Hepatocyte (in vitro differentiated cells): ENCODE measurements at regions not wholly inside any gene's neighbourhood (a gene's known extent, or its start where the extent isn't known, plus 50 kb on each side); places are given as distances from the start of the nearest gene placed in this dataset.

Experiments
- DNase-seq: peaks from one replicate; pipeline ENCODE4 v3.0.0-alpha.2; 2016; ENCODE audit warnings: low spot score
- H2AFZ ChIP-seq: fragments of 200-600 bp; sonication (generic); 2 replicates; pipeline ENCODE4 v1.6.0; 2016; ENCODE audit warnings: antibody characterized with exemption, mild to moderate bottlenecking
- H3K27ac ChIP-seq: fragments of 200-600 bp; sonication (generic); 2 replicates; pipeline ENCODE4 v1.5.1; 2016; ENCODE audit warnings: mild to moderate bottlenecking
- H3K27me3 ChIP-seq: fragments of 200-600 bp; sonication (generic); 2 replicates; pipeline ENCODE4 v1.6.1; 2016
- H3K36me3 ChIP-seq: fragments of 200-600 bp; sonication (generic); replicated peaks from 2 replicates; pipeline ENCODE4 v1.5.1; 2016; ENCODE audit warnings: low read depth; ENCODE audit not compliant: insufficient read depth
- H3K4me1 ChIP-seq: fragments of 200-600 bp; sonication (generic); 2 replicates; pipeline ENCODE4 v1.5.1; 2016; ENCODE audit warnings: mild to moderate bottlenecking, moderate library complexity; ENCODE audit not compliant: insufficient read depth
- H3K4me2 ChIP-seq: fragments of 200-600 bp; sonication (generic); 2 replicates; pipeline ENCODE4 v1.6.0; 2016
- H3K4me3 ChIP-seq: fragments of 200-600 bp; sonication (generic); 2 replicates; pipeline ENCODE4 v1.5.1; 2016; ENCODE audit warnings: mild to moderate bottlenecking
- H3K79me2 ChIP-seq: fragments of 200-600 bp; sonication (generic); 2 replicates; pipeline ENCODE4 v1.6.0; 2017; ENCODE audit warnings: mild to moderate bottlenecking
- H3K9me2 ChIP-seq: fragments of 200-600 bp; sonication (generic); replicated peaks from 2 replicates; pipeline ENCODE4 v1.6.0; 2017; ENCODE audit warnings: mild to moderate bottlenecking; ENCODE audit not compliant: insufficient read depth
- H3K9me3 ChIP-seq: fragments of 200-600 bp; sonication (generic); 2 replicates; pipeline ENCODE4 v1.5.1; 2016; ENCODE audit warnings: low read depth, mild to moderate bottlenecking
- H4K20me1 ChIP-seq: fragments of 200-600 bp; sonication (generic); 2 replicates; pipeline ENCODE4 v1.6.0; 2016; ENCODE audit warnings: mild to moderate bottlenecking; ENCODE audit not compliant: insufficient read depth, poor library complexity, severe bottlenecking
- CTCF ChIP-seq: fragments of 200-600 bp; sonication (generic); IDR thresholded peaks from 2 replicates; pipeline ENCODE4 v1.5.1; 2016; ENCODE audit warnings: antibody characterized with exemption, mild to moderate bottlenecking; ENCODE audit not compliant: poor library complexity
- EZH2 ChIP-seq: fragments of 200-600 bp; sonication (generic); IDR thresholded peaks from 2 replicates; pipeline ENCODE4 v1.6.1; 2016; ENCODE audit warnings: antibody characterized with exemption, mild to moderate bottlenecking, borderline replicate concordance
- EZH2phosphoT487 ChIP-seq: fragments of 200-600 bp; sonication (generic); IDR thresholded peaks from one replicate; pipeline ENCODE4 v1.6.1; 2018; ENCODE audit warnings: antibody characterized with exemption, mild to moderate bottlenecking, low read depth, moderate library complexity; ENCODE audit not compliant: unreplicated experiment, severe bottlenecking
- WGBS: methylation state at CpG from one replicate; pipeline ENCODE4 v1.1.6; 2016; ENCODE audit warnings: low lambda C conversion rate; ENCODE audit errors: missing lambda C conversion rate; 5-methylcytosine and 5-hydroxymethylcytosine counted together

- Histone ChIP-seq H3K4me1 (peaks cover 12% of the 10 kb centered on the region), H4K20me1 (no peaks in the 10 kb centered on the region), H3K79me2 (no peaks in the 10 kb centered on the region), H3K27me3 (no peaks in the 10 kb centered on the region), H3K4me2 (peak overlapping the region; percentile 19), H3K9me2 (no peaks in the 10 kb centered on the region), H3K36me3 (no peaks in the 10 kb centered on the region), H3K4me3 (no peak overlapping the region), H2AFZ (no peak overlapping the region), H3K27ac (peak overlapping the region; percentile 17), H3K9me3 (no peaks in the 10 kb centered on the region)
- WGBS, result 45% methylated on average over 9 of the region's 9 CpGs
- peak; percentile 55 for DNase-seq
- TF ChIP-seq EZH2phosphoT487, result no peak
Observed at GRCh38 chr1:209095627-209096595, 487.6 kb upstream of the CAMK1G start.

GRCh38 chr1:209100460-209100859, 483.1 kb upstream of the CAMK1G start:
- H3K9me3 ChIP-seq, result no peaks in the 10 kb centered on the region
- 96% methylated on average over 5 of the region's 5 CpGs for WGBS
- H2AFZ ChIP-seq, result no peak overlapping the region
- H3K79me2 ChIP-seq, result no peaks in the 10 kb centered on the region
- no peak overlapping the region for H3K4me2 ChIP-seq
- no peak overlapping the region for H3K4me3 ChIP-seq
- H4K20me1 ChIP-seq, result no peaks in the 10 kb centered on the region
- H3K27me3 ChIP-seq, result no peaks in the 10 kb centered on the region
- DNase-seq, result no peak
- TF ChIP-seq EZH2phosphoT487 (no peak), CTCF (no peak), EZH2 (no peak)
- H3K27ac ChIP-seq, result no peak overlapping the region
- H3K9me2 ChIP-seq, result no peaks in the 10 kb centered on the region
- peaks cover 5% of the 10 kb centered on the region for H3K4me1 ChIP-seq
- no peaks in the 10 kb centered on the region for H3K36me3 ChIP-seq

GRCh38 chr1:209101106-209101505, 482.4 kb upstream of the CAMK1G start:
- Histone ChIP-seq H3K4me2 (no peak overlapping the region), H3K27me3 (no peaks in the 10 kb centered on the region), H3K27ac (no peak overlapping the region), H3K9me3 (no peaks in the 10 kb centered on the region), H4K20me1 (no peaks in the 10 kb centered on the region), H3K9me2 (no peaks in the 10 kb centered on the region), H2AFZ (no peak overlapping the region), H3K4me3 (no peak overlapping the region), H3K79me2 (no peaks in the 10 kb centered on the region), H3K4me1 (no peaks in the 10 kb centered on the region), H3K36me3 (no peaks in the 10 kb centered on the region)
- TF ChIP-seq EZH2phosphoT487 (no peak), CTCF (no peak), EZH2 (no peak)
- 89% methylated on average over 5 of the region's 5 CpGs for WGBS
- DNase-seq, result no peak

- 62% methylated on average over 4 of the region's 4 CpGs for WGBS
- no peaks in the 10 kb centered on the region for H3K4me1 ChIP-seq
- H3K4me3 ChIP-seq, result no peak overlapping the region
- H3K27ac ChIP-seq, result no peak overlapping the region
- no peaks in the 10 kb centered on the region for H3K27me3 ChIP-seq
- DNase-seq, result no peak
- H3K79me2 ChIP-seq, result no peaks in the 10 kb centered on the region
- H3K36me3 ChIP-seq, result no peaks in the 10 kb centered on the region
- H2AFZ ChIP-seq, result no peak overlapping the region
- H3K9me2 ChIP-seq, result no peaks in the 10 kb centered on the region
- no peak overlapping the region for H3K4me2 ChIP-seq
- no peaks in the 10 kb centered on the region for H3K9me3 ChIP-seq
- H4K20me1 ChIP-seq, result no peaks in the 10 kb centered on the region
- TF ChIP-seq CTCF (no peak), EZH2 (no peak), EZH2phosphoT487 (no peak)
Observed at GRCh38 chr1:209102120-209102519, 481.4 kb upstream of the CAMK1G start.
